K562 (cell line): ENCODE measurements at regions not wholly inside any gene's neighbourhood (a gene's known extent, or its start where the extent isn't known, plus 50 kb on each side); places are given as distances from the start of the nearest gene placed in this dataset.

Source experiments
- ATAC-seq: fragments of 200-7000 bp; cut with Tn5 transposase; 3 replicates; pipeline ENCODE4 v1.9.1; 2020; ENCODE audit warnings: moderate library complexity
- BruUV-seq: library from RNA; stranded (reverse); fragments of 400-500 nt; replicated peaks from 2 replicates; lab custom pipeline; 2021; lab: Mats Ljungman, UMichigan
- CTCF ChIA-PET: fragments of 300-600 bp; formaldehyde crosslinking; extraction: SDS; loops from one replicate; lab custom pipeline; 2021; ENCODE audit warnings: low intra/inter-chr PET ratio; lab: Yijun Ruan, JAX
- POLR2A ChIA-PET: fragments of 300-600, 350-650 bp; sonication (Branson Sonifier 250); formaldehyde crosslinking; extraction: SDS; loops from one replicate; lab custom pipeline; 2021; ENCODE audit warnings: antibody characterized with exemption, inconsistent platforms; lab: Yijun Ruan, JAX
- DNase-seq, 4 experiments: peaks; one replicate each; pipeline versions ENCODE4 v3.0.0 to v3.0.0-alpha.2; 2011 to 2018; ENCODE audit warnings: low spot score in 3 of 4, mixed read lengths in 3 of 4; ENCODE audit errors: extremely low read depth in 1 of 4
- FAIRE-seq: peaks from 2 replicates; lab custom pipeline; 2011; peaks lifted over from hg19 to GRCh38; lab: Jason Lieb, UNC
- H2AFZ ChIP-seq: 2 replicates; pipeline ENCODE4 v1.6.0; 2011; ENCODE audit warnings: low read depth, low read length, control low read depth, inconsistent platforms
- H3K27ac ChIP-seq: fragments of 200-600 bp; 3 replicates; pipeline ENCODE4 v1.8.0; 2011; ENCODE audit warnings: low read depth, mild to moderate bottlenecking, control low read depth, inconsistent platforms, low read length, moderate library complexity, mixed read lengths; ENCODE audit errors: extremely low read depth
- H3K27me3 ChIP-seq, 2 experiments: fragments of 300-600 bp in 1 of 2; 2 replicates in 1 of 2; 3 replicates in 1 of 2; pipeline versions ENCODE4 v1.6.0 to v1.8.0; 2011; ENCODE audit warnings: inconsistent platforms in 2 of 2, low read length in 2 of 2, mild to moderate bottlenecking in 1 of 2, mixed read lengths in 1 of 2, moderate library complexity in 1 of 2; ENCODE audit not compliant: control insufficient read depth in 2 of 2, insufficient read depth in 2 of 2
- H3K36me3 ChIP-seq: fragments of 300-600 bp; 3 replicates; pipeline ENCODE4 v1.8.0; 2011; ENCODE audit warnings: mild to moderate bottlenecking, low read length, inconsistent platforms; ENCODE audit not compliant: control insufficient read depth, insufficient read depth
- H3K4me1 ChIP-seq, 2 experiments: fragments of 200-600 bp in 1 of 2; replicated peaks in 1 of 2; 2 replicates in 1 of 2; 3 replicates in 1 of 2; pipeline versions ENCODE4 v1.5.1 to v1.8.0; 2011; ENCODE audit warnings: inconsistent platforms in 2 of 2, low read length in 2 of 2, mild to moderate bottlenecking in 1 of 2, mixed read lengths in 1 of 2, moderate library complexity in 1 of 2; ENCODE audit not compliant: control insufficient read depth in 2 of 2, insufficient read depth in 2 of 2
- H3K4me2 ChIP-seq: 2 replicates; pipeline ENCODE4 v1.6.1; 2011; ENCODE audit warnings: low read length, control low read depth, inconsistent platforms, mixed read lengths; ENCODE audit not compliant: insufficient read depth
- H3K4me3 ChIP-seq: fragments of 200-600 bp; sonication (generic), shearing (Covaris generic); 2 replicates; pipeline ENCODE4 v1.5.1; 2016; ENCODE audit warnings: control low read depth, inconsistent platforms
- H3K79me2 ChIP-seq: fragments of 200-600 bp; 3 replicates; pipeline ENCODE4 v1.8.0; 2011; ENCODE audit warnings: low read length, inconsistent platforms; ENCODE audit not compliant: control insufficient read depth, insufficient read depth
- H3K9ac ChIP-seq, 2 experiments: 2 replicates each; pipeline versions ENCODE4 v1.6.0 to v1.6.1; 2011; ENCODE audit warnings: low read depth in 2 of 2, low read length in 2 of 2, control low read depth in 1 of 2, inconsistent platforms in 1 of 2, mild to moderate bottlenecking in 1 of 2, mixed read lengths in 1 of 2; ENCODE audit not compliant: insufficient read depth in 1 of 2
- H3K9me1 ChIP-seq: one replicate; pipeline ENCODE4 v1.6.0; 2011; ENCODE audit warnings: inconsistent platforms, mild to moderate bottlenecking, low read length, moderate library complexity; ENCODE audit not compliant: control insufficient read depth, insufficient read depth
- H3K9me3 ChIP-seq: replicated peaks from 2 replicates; pipeline ENCODE4 v1.5.1; 2011; ENCODE audit warnings: low read depth, low read length, inconsistent platforms; ENCODE audit not compliant: control insufficient read depth, insufficient read depth
- H4K20me1 ChIP-seq: replicated peaks from 2 replicates; pipeline ENCODE4 v1.6.1; 2011; ENCODE audit warnings: low read length, inconsistent platforms, mixed read lengths; ENCODE audit not compliant: control insufficient read depth, insufficient read depth
- BRF2 ChIP-seq: IDR thresholded peaks from 3 replicates; pipeline ENCODE4 v1.6.1; 2011; ENCODE audit warnings: borderline replicate concordance, mild to moderate bottlenecking; ENCODE audit not compliant: insufficient read length, insufficient read depth
- CGGBP1 ChIP-seq: fragments of 250-450 bp; sonication (Bioruptor Pico); IDR thresholded peaks from 2 replicates; pipeline ENCODE4 v1.9.0; 2021; ENCODE audit warnings: mild to moderate bottlenecking
- EWSR1 ChIP-seq: fragments of 450-650 bp; IDR thresholded peaks from 2 replicates; pipeline ENCODE4 v1.6.1; 2018; ENCODE audit warnings: borderline replicate concordance, mild to moderate bottlenecking, low read depth, moderate library complexity; ENCODE audit not compliant: partially characterized antibody
- HDGF ChIP-seq: fragments of 450-650 bp; IDR thresholded peaks from 2 replicates; pipeline ENCODE4 v1.6.1; 2016
- MTA3 ChIP-seq: fragments of 450-650 bp; formaldehyde crosslinking; IDR thresholded peaks from 2 replicates; pipeline ENCODE4 v1.6.1; 2017; ENCODE audit warnings: mild to moderate bottlenecking, borderline replicate concordance
- NFIC ChIP-seq: fragments of 450-650 bp; IDR thresholded peaks from 2 replicates; pipeline ENCODE4 v1.6.1; 2017; ENCODE audit warnings: mild to moderate bottlenecking, inconsistent platforms
- NR2C1 ChIP-seq, 2 experiments: fragments of 450-650 bp; IDR thresholded peaks; 2 replicates each; pipeline ENCODE4 v1.6.1; 2017; ENCODE audit warnings: mild to moderate bottlenecking in 2 of 2, antibody characterized with exemption in 1 of 2, inconsistent platforms in 1 of 2, missing compliant biosample characterization in 1 of 2, missing genetic modification characterization in 1 of 2
- POLR2G ChIP-seq: fragments of 200-400 bp; formaldehyde crosslinking; IDR thresholded peaks from 2 replicates; pipeline ENCODE4 v1.6.1; 2017; ENCODE audit warnings: low read depth, mild to moderate bottlenecking, antibody characterized with exemption, low read length, moderate library complexity
- TAF15 ChIP-seq: fragments of 200-400 bp; formaldehyde crosslinking; IDR thresholded peaks from 2 replicates; pipeline ENCODE4 v1.6.1; 2017; ENCODE audit warnings: mild to moderate bottlenecking, low read depth, low read length, moderate library complexity
- TFE3 ChIP-seq: fragments of 450-650 bp; formaldehyde crosslinking; IDR thresholded peaks from 2 replicates; pipeline ENCODE4 v1.4.0; 2020; ENCODE audit warnings: mild to moderate bottlenecking, mixed read lengths
- ZNF3 ChIP-seq: fragments of 250-450 bp; sonication (Bioruptor Pico); IDR thresholded peaks from 2 replicates; pipeline ENCODE4 v1.5.0; 2021; ENCODE audit warnings: mild to moderate bottlenecking, moderate library complexity
- ZNF318 ChIP-seq, 2 experiments: fragments of 450-650 bp; IDR thresholded peaks; 2 replicates each; pipeline ENCODE4 v1.6.1; 2016; ENCODE audit warnings: mild to moderate bottlenecking in 2 of 2, borderline replicate concordance in 1 of 2, low read depth in 1 of 2, moderate library complexity in 1 of 2
- WGBS: fragments of 100-300 bp; shearing (Covaris generic); methylation state at CpG from one replicate; pipeline ENCODE4 v1.1.6; 2016; ENCODE audit warnings: low coverage, mixed read lengths; ENCODE audit not compliant: insufficient coverage; ENCODE audit errors: missing lambda C conversion rate; 5-methylcytosine and 5-hydroxymethylcytosine counted together
- in situ Hi-C: fragments of 300-500 bp; cut with MboI; formaldehyde crosslinking; loops from 4 replicates; pipeline ENCODE4 v1.15.0; 2018; ENCODE audit warnings: inconsistent platforms, mixed read lengths
- intact Hi-C: fragments of 100-400 bp; cut with micrococcal nuclease; formaldehyde crosslinking; loops from 2 replicates; pipeline ENCODE4 v1.14.2; 2022

- no peaks in the 10 kb centered on the region for H3K36me3 ChIP-seq
- H3K27me3 ChIP-seq: no peaks in the 10 kb centered on the region
- no peak overlapping the region for H2AFZ ChIP-seq
- ChIA-PET POLR2A (no interaction called here), CTCF (no interaction called here)
- H3K9ac ChIP-seq: no peak overlapping the region
- in situ Hi-C loops (no loop called here), intact Hi-C loops (no loop called here)
- no peak overlapping the region for H3K4me3 ChIP-seq
- FAIRE-seq (no peak), ATAC-seq (no peak), DNase-seq (no peak)
- no peaks in the 10 kb centered on the region for H3K79me2 ChIP-seq
- no peaks in the 10 kb centered on the region for H3K4me1 ChIP-seq
- no peak overlapping the region for H3K27ac ChIP-seq
- no peaks in the 10 kb centered on the region for H4K20me1 ChIP-seq
- BruUV-seq: no TSS peak
- no peaks in the 10 kb centered on the region for H3K9me1 ChIP-seq
- H3K4me2 ChIP-seq: no peak overlapping the region
- H3K9me3 ChIP-seq: no peaks in the 10 kb centered on the region
- WGBS: 1% methylated on average over 9 of the region's 9 CpGs
- TF ChIP-seq EWSR1 (no peak), POLR2G (no peak), NFIC (no peak), BRF2 (no peak), NR2C1 (IDR thresholded peaks at IDR 0.05) (no peak), NR2C1 (tag; IDR thresholded peaks at IDR 0.05) (no peak), TFE3 (CRISPR knock-in tag) (no peak), TAF15 (no peak), HDGF (no peak), MTA3 (no peak), CGGBP1 (CRISPR knock-in tag) (no peak), ZNF3 (no peak), ZNF318 (IDR thresholded peaks at IDR 0.05; ENCODE audit: borderline replicate concordance in 1 of 2, low read depth in 1 of 2) (no peak)
Observed at GRCh38 chr5:111962906-111963305, 205.9 kb upstream of the NREP start.
